Astrocyte of the spinal cord (primary cell): ENCODE measurements at regions not wholly inside any gene's neighbourhood (a gene's known extent, or its start where the extent isn't known, plus 50 kb on each side); places are given as distances from the start of the nearest gene placed in this dataset.

Source experiments
- DNase-seq: peaks from one replicate; pipeline ENCODE4 v3.0.0; 2011; ENCODE audit warnings: low read depth, low spot score
- H3K4me3 ChIP-seq: 2 replicates; pipeline ENCODE4 v1.5.1; 2011; ENCODE audit warnings: low read depth, mild to moderate bottlenecking, low read length, moderate library complexity
- in situ Hi-C: cut with HindIII; loops from 2 replicates; pipeline ENCODE4 v1.10.0; 2017; ENCODE audit warnings: low sequenced_read_pairs
- TF ChIP-seq, protein P1 (sequence below): IDR thresholded peaks from 2 replicates; pipeline ENCODE4 v1.5.1; 2012; ENCODE audit warnings: low read depth, mild to moderate bottlenecking, low read length, inconsistent platforms

DNA sequence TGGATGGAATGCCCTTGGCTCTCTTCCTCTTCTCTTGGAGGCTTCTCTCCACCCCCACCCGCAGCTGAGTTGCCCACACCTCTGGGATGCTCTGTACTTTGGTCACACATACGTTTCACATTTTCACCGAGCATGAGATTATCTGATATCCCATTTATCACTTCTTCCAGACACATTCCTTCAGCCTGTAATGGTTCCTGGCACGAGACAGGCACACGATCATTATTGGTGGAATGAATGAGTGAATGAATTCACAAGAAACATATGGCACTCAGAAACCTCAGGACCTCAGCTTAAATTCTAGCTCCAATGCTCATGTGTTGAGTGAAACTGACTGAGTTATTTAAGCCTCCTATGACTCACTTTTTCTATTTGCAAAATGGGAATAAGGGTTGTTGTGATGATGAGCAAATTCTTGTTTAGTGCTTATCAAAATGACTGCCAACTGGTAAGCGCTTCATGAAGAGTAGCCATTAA, 242.7 kb upstream of the JUN start:
- TF ChIP-seq, protein P1, sequence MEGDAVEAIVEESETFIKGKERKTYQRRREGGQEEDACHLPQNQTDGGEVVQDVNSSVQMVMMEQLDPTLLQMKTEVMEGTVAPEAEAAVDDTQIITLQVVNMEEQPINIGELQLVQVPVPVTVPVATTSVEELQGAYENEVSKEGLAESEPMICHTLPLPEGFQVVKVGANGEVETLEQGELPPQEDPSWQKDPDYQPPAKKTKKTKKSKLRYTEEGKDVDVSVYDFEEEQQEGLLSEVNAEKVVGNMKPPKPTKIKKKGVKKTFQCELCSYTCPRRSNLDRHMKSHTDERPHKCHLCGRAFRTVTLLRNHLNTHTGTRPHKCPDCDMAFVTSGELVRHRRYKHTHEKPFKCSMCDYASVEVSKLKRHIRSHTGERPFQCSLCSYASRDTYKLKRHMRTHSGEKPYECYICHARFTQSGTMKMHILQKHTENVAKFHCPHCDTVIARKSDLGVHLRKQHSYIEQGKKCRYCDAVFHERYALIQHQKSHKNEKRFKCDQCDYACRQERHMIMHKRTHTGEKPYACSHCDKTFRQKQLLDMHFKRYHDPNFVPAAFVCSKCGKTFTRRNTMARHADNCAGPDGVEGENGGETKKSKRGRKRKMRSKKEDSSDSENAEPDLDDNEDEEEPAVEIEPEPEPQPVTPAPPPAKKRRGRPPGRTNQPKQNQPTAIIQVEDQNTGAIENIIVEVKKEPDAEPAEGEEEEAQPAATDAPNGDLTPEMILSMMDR = no peak
- in situ Hi-C loops = no loop called here
- no peak overlapping the region for H3K4me3 ChIP-seq
- peak; percentile 66 for DNase-seq

DNA sequence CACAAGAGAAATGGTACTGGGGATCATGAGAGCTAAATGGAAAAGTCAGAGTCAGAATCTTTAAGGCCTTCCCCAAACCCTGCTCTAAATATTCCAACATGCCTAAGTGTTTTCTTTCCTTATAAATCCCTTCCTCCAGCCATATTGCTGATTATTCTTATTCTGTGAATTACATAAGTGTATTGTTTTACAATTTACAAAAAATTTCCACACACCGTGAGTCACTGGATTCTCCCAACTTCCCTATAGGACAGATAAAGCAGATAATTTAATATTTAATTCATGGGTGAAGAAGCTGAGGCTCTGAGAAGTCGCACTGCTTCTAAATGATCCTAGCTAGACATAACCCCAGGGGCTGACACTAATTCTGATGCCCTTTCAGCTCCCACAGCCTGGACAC, 243.3 kb upstream of the JUN start:
- in situ Hi-C loops = no loop called here
- H3K4me3 ChIP-seq = no peak overlapping the region
- TF ChIP-seq, protein P1 = no peak
- DNase-seq = no peak

DNA sequence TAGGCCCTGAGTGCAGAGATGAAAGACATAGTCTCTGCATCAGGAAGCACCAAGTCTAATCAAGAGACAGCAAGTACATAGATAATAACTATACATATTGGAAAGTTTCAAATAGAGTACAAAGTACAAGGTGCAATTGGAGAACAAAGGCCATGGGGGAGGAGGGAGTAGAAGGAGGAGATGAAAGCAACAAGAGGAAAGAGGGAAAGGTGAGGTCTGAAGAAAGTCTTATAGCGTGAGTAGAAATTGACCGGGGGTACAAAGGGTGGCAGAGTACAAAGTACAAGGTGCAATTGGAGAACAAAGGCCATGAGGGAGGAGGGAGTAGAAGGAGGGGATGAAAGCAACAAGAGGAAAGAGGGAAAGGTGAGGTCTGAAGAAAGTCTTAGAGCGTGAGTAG, 244.2 kb upstream of the JUN start:
- TF ChIP-seq, protein P1 = no peak
- DNase-seq = no peak
- no peak overlapping the region for H3K4me3 ChIP-seq
- in situ Hi-C loops = no loop called here

DNA sequence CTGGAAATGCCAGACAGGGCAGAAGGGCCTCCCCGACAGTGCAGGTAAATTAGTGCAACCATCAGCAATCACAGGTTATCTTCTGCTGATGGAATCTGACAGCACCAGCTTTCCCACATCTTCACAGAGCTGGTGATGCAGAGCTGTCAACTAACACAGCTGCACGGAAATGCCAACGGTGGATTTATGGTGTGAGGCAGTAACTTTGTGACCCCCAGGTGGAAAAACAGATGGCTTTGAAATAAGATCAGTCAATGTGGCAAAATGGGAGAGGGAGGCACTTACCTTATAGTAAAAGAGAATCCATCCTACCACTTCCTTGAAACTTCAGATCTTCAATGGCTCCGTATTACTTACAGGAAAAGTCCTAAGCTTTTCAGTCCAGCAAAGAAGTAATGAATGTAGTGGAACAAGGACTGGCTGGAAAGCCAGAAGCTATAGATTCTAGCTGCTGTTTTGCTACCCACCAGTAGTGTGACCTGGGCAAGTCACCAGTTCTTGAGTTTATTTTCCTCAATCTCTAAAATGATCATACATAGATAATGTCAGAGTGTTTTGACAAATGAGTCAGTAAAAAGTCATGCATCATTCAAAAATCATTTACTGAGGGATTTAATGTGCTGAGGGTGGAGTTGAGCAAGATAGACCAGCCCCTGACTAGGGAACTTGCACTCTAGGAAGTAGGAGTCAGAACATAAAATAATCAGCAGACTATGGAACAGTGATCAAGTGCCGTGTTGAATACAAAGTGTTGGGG, 245.7 kb upstream of the JUN start:
- DNase-seq = no peak
- in situ Hi-C loops = no loop called here
- TF ChIP-seq, protein P1 = no peak
- H3K4me3 ChIP-seq = no peak overlapping the region

DNA sequence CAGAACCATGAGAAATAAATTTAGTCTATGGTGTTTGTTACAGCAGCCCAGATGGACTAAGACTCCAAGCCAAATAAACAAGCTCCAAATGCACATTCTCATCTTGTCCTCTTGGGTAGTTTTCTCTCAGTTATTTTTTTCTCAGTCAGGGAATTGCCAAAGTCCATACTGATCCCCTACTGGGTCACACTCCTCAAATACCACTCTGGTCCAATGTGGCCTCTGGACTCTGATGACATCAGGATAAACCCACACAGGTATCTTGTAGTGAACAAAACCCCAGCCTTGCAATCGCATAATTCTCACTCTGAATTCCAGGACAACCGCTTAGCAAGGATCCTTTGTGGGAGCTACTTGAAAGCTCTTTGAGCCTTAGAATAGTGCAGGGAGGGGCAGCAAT, 248.4 kb upstream of the JUN start:
- in situ Hi-C loops = no loop called here
- no peak overlapping the region for H3K4me3 ChIP-seq
- TF ChIP-seq, protein P1 = no peak
- DNase-seq = no peak

DNA sequence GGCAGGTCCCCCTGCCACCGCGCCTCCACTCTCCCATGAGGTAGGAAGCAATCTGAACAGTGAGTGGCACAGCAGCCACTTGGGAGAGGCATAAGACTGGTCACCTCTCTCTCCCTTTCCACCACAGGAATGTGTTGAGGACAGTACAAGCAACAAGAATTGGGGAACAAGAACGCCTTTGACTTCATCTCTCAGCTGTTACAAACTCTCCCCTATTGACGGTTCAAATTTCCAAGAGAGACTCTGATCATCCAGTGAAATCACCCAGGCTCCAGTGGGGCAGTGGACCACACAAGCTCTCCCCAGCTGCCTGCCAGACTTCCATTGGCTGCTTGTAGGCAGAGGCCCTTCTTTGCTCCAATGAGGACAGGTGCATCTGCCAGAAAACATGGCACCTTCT, 249.9 kb upstream of the JUN start:
- TF ChIP-seq, protein P1 = no peak
- no peak overlapping the region for H3K4me3 ChIP-seq
- DNase-seq = no peak
- in situ Hi-C loops = no loop called here
